Spleen (tissue), 7 donors: ENCODE measurements at regions not wholly inside any gene's neighbourhood (a gene's known extent, or its start where the extent isn't known, plus 50 kb on each side); places are given as distances from the start of the nearest gene placed in this dataset.

ENCODE experiments used
- POLR2A ChIP-seq, 3 donors: fragments of 450-650 bp; IDR thresholded peaks; one replicate each; pipeline ENCODE4 v1.5.1; 2017; ENCODE audit warnings: antibody characterized with exemption in 3 of 3, mild to moderate bottlenecking in 1 of 3
- POLR2AphosphoS5 ChIP-seq, 3 donors: sonication (generic); formaldehyde crosslinking; IDR thresholded peaks; one replicate each; pipeline ENCODE4 v1.5.1; 2017; ENCODE audit warnings: antibody characterized with exemption in 3 of 3
- TF ChIP-seq, protein P1 (sequence below), 11 experiments: fragments of 200-600 bp in 7 of 11; fragments of 450-650 bp in 4 of 11; sonication (generic) in 4 of 11; IDR thresholded peaks in 8 of 11; conservative IDR thresholded peaks in 3 of 11; 1 replicate in 7 of 11; 2 replicates in 4 of 11; pipeline versions ENCODE4 v1.4.0 to v1.8.0; 2016 to 2021; ENCODE audit warnings: antibody characterized with exemption in 11 of 11, inconsistent platforms in 4 of 11, mild to moderate bottlenecking in 1 of 11
- donor health status: DM: no; HTN: no; CAD: no; lungs with moderate emphysema.
- donor health status: DM: no; HTN: no; CAD: no.
- donor health status: DM: no; HTN: no; CAD: no.

DNA sequence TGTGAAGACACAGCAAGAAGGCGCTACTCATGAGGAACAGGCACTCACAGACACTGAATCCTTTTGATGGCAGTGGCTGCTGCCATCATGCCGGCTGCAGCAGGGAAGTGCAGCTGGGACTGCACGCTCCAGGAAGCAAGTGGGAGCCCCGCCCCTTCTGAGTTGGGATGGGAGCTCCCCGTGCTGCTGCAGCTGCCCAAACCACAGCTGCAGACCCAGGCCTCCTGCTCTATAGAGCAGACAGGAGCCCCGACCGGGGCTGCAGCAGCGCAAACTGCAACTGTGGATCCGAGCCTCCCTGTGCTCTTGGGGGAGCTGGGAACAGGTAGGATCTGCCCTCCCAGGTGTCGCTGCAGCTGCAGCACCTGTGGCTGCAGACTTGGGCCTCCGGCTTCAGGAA, 65.2 kb upstream of the MARK1 start:
- TF ChIP-seq, protein P1, sequence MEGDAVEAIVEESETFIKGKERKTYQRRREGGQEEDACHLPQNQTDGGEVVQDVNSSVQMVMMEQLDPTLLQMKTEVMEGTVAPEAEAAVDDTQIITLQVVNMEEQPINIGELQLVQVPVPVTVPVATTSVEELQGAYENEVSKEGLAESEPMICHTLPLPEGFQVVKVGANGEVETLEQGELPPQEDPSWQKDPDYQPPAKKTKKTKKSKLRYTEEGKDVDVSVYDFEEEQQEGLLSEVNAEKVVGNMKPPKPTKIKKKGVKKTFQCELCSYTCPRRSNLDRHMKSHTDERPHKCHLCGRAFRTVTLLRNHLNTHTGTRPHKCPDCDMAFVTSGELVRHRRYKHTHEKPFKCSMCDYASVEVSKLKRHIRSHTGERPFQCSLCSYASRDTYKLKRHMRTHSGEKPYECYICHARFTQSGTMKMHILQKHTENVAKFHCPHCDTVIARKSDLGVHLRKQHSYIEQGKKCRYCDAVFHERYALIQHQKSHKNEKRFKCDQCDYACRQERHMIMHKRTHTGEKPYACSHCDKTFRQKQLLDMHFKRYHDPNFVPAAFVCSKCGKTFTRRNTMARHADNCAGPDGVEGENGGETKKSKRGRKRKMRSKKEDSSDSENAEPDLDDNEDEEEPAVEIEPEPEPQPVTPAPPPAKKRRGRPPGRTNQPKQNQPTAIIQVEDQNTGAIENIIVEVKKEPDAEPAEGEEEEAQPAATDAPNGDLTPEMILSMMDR (IDR thresholded peaks at IDR 0.05 in 8 of 11, conservative IDR thresholded peaks at IDR 0.05 in 3 of 11), result no peak
- TF ChIP-seq POLR2A (IDR thresholded peaks at IDR 0.05) (no peak), POLR2AphosphoS5 (IDR thresholded peaks at IDR 0.05) (no peak)
